OCI-M1 (cell line): ENCODE measurements at regions not wholly inside any gene's neighbourhood (a gene's known extent, or its start where the extent isn't known, plus 50 kb on each side); places are given as distances from the start of the nearest gene placed in this dataset.

Source experiments
- DNase-seq: peaks from one replicate; lab custom pipeline; 2025; lab: John Stamatoyannopoulos, UW

GRCh38 chr10:29397221-29397620 lies 108.4 kb downstream of the LYZL1 start:
- DNase-seq, result no peak

DNA sequence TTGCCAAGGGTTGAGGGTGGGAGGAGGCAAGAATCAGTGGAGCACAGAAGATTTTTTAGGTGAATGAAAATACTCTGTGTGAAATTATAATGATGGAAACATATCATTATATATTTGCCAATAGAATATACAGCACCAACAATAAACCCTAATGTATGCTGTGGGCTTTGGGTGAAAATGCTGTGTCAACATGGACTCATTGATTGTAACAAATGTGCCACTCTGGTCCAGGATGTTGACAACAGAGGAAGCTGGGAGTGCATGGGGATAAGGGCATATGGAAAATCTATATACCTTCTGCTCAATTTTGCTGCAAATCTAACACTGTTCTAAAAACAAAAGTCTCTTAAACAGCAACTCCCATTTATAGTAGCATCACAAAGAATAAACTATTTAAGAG lies 114.3 kb downstream of the LYZL1 start:
- DNase-seq, result no peak

DNA sequence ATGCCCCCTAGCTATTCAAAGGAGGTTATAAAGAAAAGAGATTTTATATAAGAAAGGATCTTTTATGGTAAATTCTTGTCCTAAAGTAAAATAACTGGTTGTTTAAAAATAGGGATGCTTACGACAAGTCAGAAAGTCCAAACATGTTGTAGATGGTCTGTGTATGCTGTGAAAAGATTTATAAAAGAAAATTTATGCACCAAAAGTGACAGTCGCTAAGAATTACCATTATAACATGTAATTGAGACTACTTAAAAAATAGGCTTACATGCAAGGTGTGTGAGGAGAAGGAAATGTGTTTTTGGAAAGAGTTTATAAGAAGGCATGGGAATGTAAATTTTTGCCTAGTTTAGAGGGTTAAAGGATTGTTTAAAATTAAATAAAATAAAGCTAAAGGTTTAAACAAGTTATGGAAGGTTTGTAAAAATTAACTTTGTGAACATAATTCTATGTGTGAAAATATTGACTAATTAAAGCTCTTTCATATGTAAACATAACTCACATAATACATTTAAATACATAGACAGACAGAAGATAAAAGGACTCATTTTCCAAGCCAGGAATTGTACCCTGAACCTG lies 118.5 kb downstream of the LYZL1 start:
- DNase-seq, result no peak
